T-cell (primary cell): ENCODE measurements at regions not wholly inside any gene's neighbourhood (a gene's known extent, or its start where the extent isn't known, plus 50 kb on each side); places are given as distances from the start of the nearest gene placed in this dataset.

ENCODE experiments used
- ATAC-seq, 4 experiments: fragments of 200-7000 bp in 3 of 4; fragments of 150-1000 bp in 1 of 4; cut with Tn5 transposase; replicated peaks in 1 of 4; 1 replicate in 3 of 4; 2 replicates in 1 of 4; pipeline ENCODE4 v1.10.0; 2021; ENCODE audit warnings: moderate library complexity in 3 of 4, mild to moderate bottlenecking in 2 of 4, moderate number of reproducible peaks in 1 of 4
- CTCF ChIA-PET, 2 donors: fragments of 300-600 bp; sonication (Branson Sonifier 250); formaldehyde crosslinking; loops; one replicate each; lab custom pipeline; 2022; ENCODE audit warnings: antibody characterized with exemption in 2 of 2; lab: Charles Lee
- POLR2A ChIA-PET, 2 donors: fragments of 300-600 bp; sonication (Branson Sonifier 250); formaldehyde crosslinking; loops; one replicate each; lab custom pipeline; 2022; ENCODE audit warnings: antibody characterized with exemption in 2 of 2; lab: Charles Lee
- DNase-seq, 35 experiments: peaks; one replicate each; pipeline versions ENCODE4 v3.0.0 to v3.0.0-alpha.2; 2013 to 2023
- H3K27ac ChIP-seq: one replicate; pipeline ENCODE4 v1.5.1; 2013; ENCODE audit warnings: low read length
- H3K27me3 ChIP-seq, 2 experiments: replicated peaks in 1 of 2; 1 replicate in 1 of 2; 2 replicates in 1 of 2; pipeline versions ENCODE4 v1.6.1 to v1.7.0; 2013; ENCODE audit warnings: low read length in 1 of 2, mixed read lengths in 1 of 2; ENCODE audit not compliant: control insufficient read depth in 2 of 2, insufficient read depth in 2 of 2; ENCODE audit errors: extremely low read depth in 1 of 2
- H3K36me3 ChIP-seq, 2 donors: 1 replicate in 1 of 2; 2 replicates in 1 of 2; pipeline versions ENCODE4 v1.6.1 to v1.7.0; 2013; ENCODE audit warnings: low read length in 1 of 2; ENCODE audit not compliant: control insufficient read depth in 2 of 2, insufficient read depth in 1 of 2; ENCODE audit errors: extremely low read depth in 1 of 2
- H3K4me1 ChIP-seq, 2 experiments: 1 replicate in 1 of 2; 2 replicates in 1 of 2; pipeline versions ENCODE4 v1.6.1 to v1.7.0; 2013; ENCODE audit warnings: low read length in 2 of 2, mixed read lengths in 1 of 2; ENCODE audit not compliant: insufficient read depth in 2 of 2, control insufficient read depth in 1 of 2; ENCODE audit errors: extremely low read depth in 1 of 2
- H3K4me3 ChIP-seq, 2 donors: 1 replicate in 1 of 2; 2 replicates in 1 of 2; pipeline versions ENCODE4 v1.5.1 to v1.7.0; 2013; ENCODE audit warnings: mild to moderate bottlenecking in 2 of 2, low read length in 1 of 2, moderate library complexity in 1 of 2; ENCODE audit not compliant: control insufficient read depth in 1 of 2; ENCODE audit errors: extremely low read depth in 1 of 2
- H3K9me3 ChIP-seq: 2 replicates; pipeline ENCODE4 v1.7.0; 2013
- H3K27ac Mint-ChIP-seq, 2 donors: one replicate each; pipeline ENCODE4 v1.8.0; 2020 to 2021; ENCODE audit warnings: mild to moderate bottlenecking in 2 of 2, mixed read lengths in 2 of 2
- H3K27me3 Mint-ChIP-seq, 2 donors: one replicate each; pipeline ENCODE4 v1.8.0; 2021 to 2022; ENCODE audit warnings: mixed read lengths in 2 of 2
- H3K36me3 Mint-ChIP-seq: one replicate; pipeline ENCODE4 v1.8.0; 2021; ENCODE audit warnings: mixed read lengths
- H3K4me1 Mint-ChIP-seq, 3 donors: one replicate each; pipeline ENCODE4 v1.8.0; 2020 to 2022; ENCODE audit warnings: mixed read lengths in 3 of 3, mild to moderate bottlenecking in 1 of 3
- H3K4me3 Mint-ChIP-seq, 3 donors: one replicate each; pipeline ENCODE4 v1.8.0; 2020 to 2022; ENCODE audit warnings: mild to moderate bottlenecking in 3 of 3, mixed read lengths in 3 of 3, moderate library complexity in 3 of 3
- H3K9me3 Mint-ChIP-seq, 3 donors: one replicate each; pipeline ENCODE4 v1.8.0; 2020 to 2022; ENCODE audit warnings: mixed read lengths in 3 of 3
- WGBS: methylation state at CpG from one replicate; pipeline ENCODE4 v1.1.5; 2013; ENCODE audit warnings: missing lambda C conversion rate; ENCODE audit not compliant: insufficient coverage; 5-methylcytosine and 5-hydroxymethylcytosine counted together

DNA sequence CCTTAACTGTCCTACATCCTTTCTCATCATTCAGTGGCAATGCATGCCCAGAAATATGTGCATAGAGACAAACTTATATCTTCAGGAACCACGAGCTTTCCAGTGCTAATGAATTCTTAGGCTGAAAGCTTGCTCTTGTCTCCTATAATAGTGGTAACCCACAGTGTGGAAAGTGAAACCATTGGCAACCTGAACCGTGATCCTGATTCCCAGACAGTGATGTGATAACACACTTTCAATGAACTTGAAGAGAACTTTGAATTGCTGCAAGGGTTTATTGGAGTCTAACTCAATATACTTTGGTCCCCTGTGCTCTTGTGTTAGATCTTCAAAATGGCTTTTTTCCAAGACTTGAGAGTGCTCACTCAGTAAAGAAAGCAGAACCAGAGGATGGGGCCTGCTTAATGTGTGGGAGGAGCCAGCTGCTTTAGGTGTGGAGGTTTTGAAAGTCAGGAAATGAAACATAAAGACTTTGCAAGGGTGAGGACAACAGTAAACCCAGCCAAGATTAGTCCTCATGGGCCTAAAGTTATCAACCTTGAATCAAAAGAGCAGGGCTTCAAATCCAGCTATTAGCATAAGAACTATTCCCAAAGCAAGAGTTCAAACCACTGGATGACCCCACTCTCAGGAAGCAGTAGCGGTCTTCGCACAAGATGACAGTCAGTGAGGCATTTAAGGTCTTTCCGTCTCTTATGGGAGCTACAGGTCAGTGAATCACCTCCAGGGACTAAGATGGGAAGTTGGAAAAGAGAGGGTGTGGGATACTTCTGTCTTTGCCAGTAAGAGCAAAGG is 332.4 kb upstream of the NRP1 start:
- Histone ChIP-seq H3K27ac (no peak overlapping the region), H3K4me1 (peaks cover 0 to 2% of the 10 kb centered on the region in 2 experiments), H3K4me3 (no peak overlapping the region), H3K27me3 (peaks cover 0 to 2% of the 10 kb centered on the region in 2 experiments), H3K9me3 (no peaks in the 10 kb centered on the region), H3K36me3 (no peaks in the 10 kb centered on the region)
- peaks cover 3 to 6% of the 10 kb centered on the region in 2 donors for H3K27me3 Mint-ChIP-seq
- H3K9me3 Mint-ChIP-seq = peaks cover 4 to 12% (median 11%) of the 10 kb centered on the region in 3 donors
- H3K27ac Mint-ChIP-seq = no peak overlapping the region
- POLR2A ChIA-PET = no interaction called here
- H3K4me1 Mint-ChIP-seq = peaks cover 9 to 14% (median 10%) of the 10 kb centered on the region in 3 donors
- WGBS = no CpG with 5 or more reads among the region's 5 CpGs
- CTCF ChIA-PET = no interaction called here
- no peak overlapping the region for H3K4me3 Mint-ChIP-seq
- H3K36me3 Mint-ChIP-seq = no peaks in the 10 kb centered on the region
- DNase-seq = no peak
- ATAC-seq = no peak

DNA sequence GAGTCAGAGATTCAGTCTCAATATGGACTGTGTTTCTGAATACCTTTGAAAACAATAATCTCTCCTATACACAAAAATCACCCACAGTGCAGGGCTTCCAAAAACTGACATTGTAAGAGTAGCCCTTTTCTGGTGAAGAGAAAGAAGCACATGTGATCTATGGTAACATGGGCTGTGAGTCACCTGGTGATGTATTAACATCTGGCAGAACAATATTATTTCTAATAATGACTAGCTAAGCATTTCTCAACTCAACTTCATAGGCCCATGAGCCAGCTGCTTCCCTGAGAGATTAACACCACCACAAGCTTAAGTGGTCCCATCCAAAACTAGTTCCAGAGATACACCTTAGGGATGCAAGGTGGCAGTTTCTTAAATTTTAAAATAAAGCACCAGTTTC is 331.0 kb upstream of the NRP1 start:
- CTCF ChIA-PET = no interaction called here
- peaks cover 4 to 12% (median 11%) of the 10 kb centered on the region in 3 donors for H3K9me3 Mint-ChIP-seq

DNA sequence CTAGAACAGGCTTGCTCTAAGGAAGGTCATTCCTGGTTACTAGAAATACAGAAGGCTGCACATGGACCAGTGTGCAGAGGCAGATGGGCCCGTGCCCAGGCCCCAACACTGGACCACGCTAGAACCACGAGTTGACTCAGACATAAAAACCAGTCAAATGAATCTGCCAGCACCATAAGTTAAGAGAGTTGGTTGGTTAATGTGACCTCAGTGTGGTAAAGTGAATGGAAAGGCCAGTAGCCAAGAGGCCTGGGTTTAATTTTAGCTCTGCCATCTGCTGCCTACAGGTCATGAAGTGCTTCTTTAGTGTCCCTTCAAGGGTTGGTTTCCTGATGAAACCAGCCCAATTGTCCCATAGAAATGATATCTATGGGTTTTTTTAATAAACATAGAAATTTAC is 329.6 kb upstream of the NRP1 start:
- ChIA-PET POLR2A (no interaction called here), CTCF (no interaction called here)
- Histone ChIP-seq H3K36me3 (no peaks in the 10 kb centered on the region), H3K27ac (no peak overlapping the region), H3K4me1 (peaks cover 0 to 2% of the 10 kb centered on the region in 2 experiments), H3K4me3 (no peak overlapping the region), H3K27me3 (peaks cover 0 to 11% of the 10 kb centered on the region in 2 experiments), H3K9me3 (no peaks in the 10 kb centered on the region)
- Mint-ChIP-seq H3K4me1 (peaks cover 11 to 17% (median 14%) of the 10 kb centered on the region in 3 donors), H3K9me3 (peaks cover 4 to 12% (median 11%) of the 10 kb centered on the region in 3 donors), H3K27me3 (peaks cover 15% of the 10 kb centered on the region in 2 donors), H3K4me3 (no peak overlapping the region), H3K27ac (no peak overlapping the region), H3K36me3 (no peaks in the 10 kb centered on the region)
- ATAC-seq (no peak), DNase-seq (no peak)
- 82% methylated on average over 3 of the region's 3 CpGs for WGBS

More for the DNA sequence above, 331.0 kb upstream of the NRP1 start:
- H3K4me1 Mint-ChIP-seq = peaks cover 11 to 17% (median 14%) of the 10 kb centered on the region in 3 donors
- peaks cover 8 to 9% of the 10 kb centered on the region in 2 donors for H3K27me3 Mint-ChIP-seq
- POLR2A ChIA-PET = no interaction called here
- DNase-seq (no peak), ATAC-seq (no peak)
- H3K9me3 ChIP-seq = no peaks in the 10 kb centered on the region
- H3K27me3 ChIP-seq = peaks cover 0 to 6% of the 10 kb centered on the region in 2 experiments
- H3K36me3 ChIP-seq = no peaks in the 10 kb centered on the region
- peaks cover 0 to 2% of the 10 kb centered on the region in 2 experiments for H3K4me1 ChIP-seq
- H3K36me3 Mint-ChIP-seq = no peaks in the 10 kb centered on the region
- no peak overlapping the region for H3K4me3 Mint-ChIP-seq
- H3K27ac ChIP-seq = no peak overlapping the region
- H3K27ac Mint-ChIP-seq = no peak overlapping the region
- H3K4me3 ChIP-seq = no peak overlapping the region

DNA sequence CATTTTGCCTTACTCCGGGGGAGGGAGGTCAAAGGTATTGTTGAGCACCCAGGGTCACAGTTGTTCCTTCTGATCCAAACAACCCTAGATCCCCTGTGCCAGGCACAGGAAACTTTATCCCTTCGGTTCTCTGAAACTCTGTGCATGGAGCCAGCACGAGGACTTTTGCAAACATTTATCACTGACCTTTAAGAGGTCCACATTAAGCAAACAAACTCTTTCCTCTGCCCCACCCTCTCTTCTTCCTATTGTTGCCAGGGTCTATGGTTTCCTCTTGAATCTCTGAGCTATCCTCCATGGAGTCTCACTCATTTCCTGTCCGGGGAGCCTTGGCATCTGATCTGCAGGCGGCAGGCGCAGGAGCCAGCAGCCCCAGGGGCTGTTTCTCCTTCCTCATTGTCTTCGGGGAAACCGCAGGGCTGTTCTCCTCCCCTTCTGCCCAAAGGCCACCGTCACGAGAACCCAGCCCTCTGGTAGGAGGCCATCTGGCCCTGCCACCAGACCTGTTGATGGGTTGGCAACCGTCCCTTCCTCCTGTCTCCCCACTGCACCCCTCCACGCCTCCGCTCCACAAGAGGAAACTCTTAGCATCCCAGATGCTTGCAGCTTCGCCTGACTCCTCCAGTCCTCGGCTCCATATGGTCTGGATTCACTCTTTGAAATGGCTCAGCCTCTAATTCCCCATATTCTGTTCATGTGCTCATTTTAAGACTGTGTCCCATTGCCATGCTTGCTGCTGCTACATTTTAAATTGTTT is 327.3 kb upstream of the NRP1 start:
- H3K27ac Mint-ChIP-seq = no peak overlapping the region
- CTCF ChIA-PET = no interaction called here
- no peaks in the 10 kb centered on the region for H3K4me1 ChIP-seq
- no peak overlapping the region for H3K4me3 ChIP-seq
- H3K27me3 ChIP-seq = peaks cover 0 to 11% of the 10 kb centered on the region in 2 experiments
- POLR2A ChIA-PET = no interaction called here
- H3K4me3 Mint-ChIP-seq = no peak overlapping the region
- no peaks in the 10 kb centered on the region for H3K36me3 ChIP-seq
- H3K9me3 ChIP-seq = no peaks in the 10 kb centered on the region
- H3K27ac ChIP-seq = no peak overlapping the region
- no peaks in the 10 kb centered on the region for H3K36me3 Mint-ChIP-seq
- WGBS = 22% methylated on average over 11 of the region's 15 CpGs
- H3K27me3 Mint-ChIP-seq = peaks cover 15 to 18% of the 10 kb centered on the region in 2 donors
- DNase-seq (peak in 2 of 35 experiments; percentile 5 to 29), ATAC-seq (peak in 1 of 4 experiments; percentile 20)
- peaks cover 4 to 12% (median 11%) of the 10 kb centered on the region in 3 donors for H3K9me3 Mint-ChIP-seq
- peaks cover 8 to 13% (median 9%) of the 10 kb centered on the region in 3 donors for H3K4me1 Mint-ChIP-seq

DNA sequence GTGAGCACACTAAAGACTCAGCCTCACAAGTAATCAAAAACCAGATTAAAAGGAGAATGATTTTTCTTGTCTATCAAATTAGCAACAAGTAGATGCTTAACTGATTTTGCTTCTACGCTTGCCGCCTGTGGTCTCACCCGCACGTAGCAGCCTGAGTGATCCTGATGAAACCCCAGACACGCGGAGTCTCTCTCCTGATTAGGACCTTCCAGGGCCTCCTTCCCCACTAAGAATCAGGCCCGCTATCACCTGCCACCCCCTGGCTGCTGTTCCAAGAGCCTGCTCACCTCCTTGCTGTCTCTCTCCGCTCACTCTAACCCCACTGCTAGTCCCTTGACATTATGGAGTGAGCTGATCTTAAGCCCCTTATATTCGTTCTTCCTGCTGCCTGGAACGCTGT is 325.9 kb upstream of the NRP1 start:
- no peak overlapping the region for H3K4me3 Mint-ChIP-seq
- no peak overlapping the region for H3K27ac ChIP-seq
- H3K4me1 ChIP-seq = no peaks in the 10 kb centered on the region
- peaks cover 4 to 12% (median 11%) of the 10 kb centered on the region in 3 donors for H3K9me3 Mint-ChIP-seq
- ChIA-PET CTCF (no interaction called here), POLR2A (no interaction called here)
- peaks cover 0 to 11% of the 10 kb centered on the region in 2 experiments for H3K27me3 ChIP-seq
- no peak overlapping the region for H3K27ac Mint-ChIP-seq
- peaks cover 7 to 13% (median 7%) of the 10 kb centered on the region in 3 donors for H3K4me1 Mint-ChIP-seq
- no peak for DNase-seq
- WGBS = 86% methylated on average over 8 of the region's 10 CpGs
- no peak for ATAC-seq
- no peak overlapping the region for H3K4me3 ChIP-seq
- H3K36me3 Mint-ChIP-seq = no peaks in the 10 kb centered on the region
- H3K36me3 ChIP-seq = no peaks in the 10 kb centered on the region
- H3K9me3 ChIP-seq = no peaks in the 10 kb centered on the region
- H3K27me3 Mint-ChIP-seq = peaks cover 15 to 18% of the 10 kb centered on the region in 2 donors

DNA sequence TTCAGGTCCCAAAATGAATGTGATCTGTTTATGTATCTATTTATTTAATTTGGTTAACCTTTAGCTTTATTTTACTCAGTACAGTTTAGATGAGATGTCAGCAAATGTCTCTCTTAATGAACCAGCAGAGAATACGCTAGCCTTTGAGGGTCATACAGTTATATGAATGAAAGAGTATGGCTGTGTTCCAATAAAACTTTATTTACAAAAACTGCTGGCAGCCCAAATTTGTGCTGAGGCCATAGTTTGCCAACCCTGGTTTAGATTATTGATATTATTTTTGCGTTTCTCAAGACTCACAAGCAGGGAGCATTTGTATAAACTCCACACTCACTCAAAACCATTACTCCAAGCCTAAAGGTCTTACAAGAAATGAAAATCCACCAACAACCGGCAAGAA is 323.4 kb upstream of the NRP1 start:
- no peak overlapping the region for H3K4me3 ChIP-seq
- no peaks in the 10 kb centered on the region for H3K36me3 ChIP-seq
- Mint-ChIP-seq H3K4me1 (peaks cover 7 to 13% (median 7%) of the 10 kb centered on the region in 3 donors), H3K27ac (no peak overlapping the region), H3K9me3 (peaks cover 3 to 6% (median 5%) of the 10 kb centered on the region in 3 donors), H3K36me3 (no peaks in the 10 kb centered on the region), H3K27me3 (peaks cover 15 to 18% of the 10 kb centered on the region in 2 donors), H3K4me3 (no peak overlapping the region)
- ChIA-PET POLR2A (no interaction called here), CTCF (no interaction called here)
- H3K4me1 ChIP-seq = no peaks in the 10 kb centered on the region
- H3K27me3 ChIP-seq = peaks cover 0 to 11% of the 10 kb centered on the region in 2 experiments
- ATAC-seq (no peak), DNase-seq (no peak)
- WGBS = no CpG with 5 or more reads among the region's 3 CpGs
- H3K9me3 ChIP-seq = no peaks in the 10 kb centered on the region
- no peak overlapping the region for H3K27ac ChIP-seq
